Activated CD8-positive, alpha-beta memory T cell treated with anti-CD3 and anti-CD28 coated beads for 24 hours (primary cell): ENCODE measurements at regions not wholly inside any gene's neighbourhood (a gene's known extent, or its start where the extent isn't known, plus 50 kb on each side); places are given as distances from the start of the nearest gene placed in this dataset.
"Not testable (repeated sequence)": the region's sequence is repeated elsewhere in the genome, so short reads cannot be mapped to it uniquely, and the experiment has no call there.

Source experiments
- DNase-seq: peaks from one replicate; pipeline ENCODE4 v3.0.0-alpha.2; 2020

- DNase-seq, result no peak
These were observed 97.4 kb upstream of the DST start for GRCh38 chr6:56739836-56740815.

GRCh38 chr6:56736804-56737203, 94.1 kb upstream of the DST start:
- DNase-seq, result no peak

- DNase-seq, result no peak
These were observed 91.6 kb upstream of the DST start for GRCh38 chr6:56734335-56734734.

GRCh38 chr6:56733211-56733697, 90.6 kb upstream of the DST start:
- DNase-seq, result no peak

- DNase-seq, result no peak
These were observed 89.8 kb upstream of the DST start for GRCh38 chr6:56732517-56732916.

- DNase-seq, result no peak
These were observed 88.2 kb upstream of the DST start for GRCh38 chr6:56730663-56731529.

GRCh38 chr6:56729719-56730118, 87.0 kb upstream of the DST start:
- no peak for DNase-seq

GRCh38 chr6:56729166-56729565, 86.5 kb upstream of the DST start:
- DNase-seq, result not testable (repeated sequence)

GRCh38 chr6:56727097-56727850, 84.6 kb upstream of the DST start:
- DNase-seq, result no peak

GRCh38 chr6:56725254-56725653, 82.6 kb upstream of the DST start:
- DNase-seq, result no peak

GRCh38 chr6:56724455-56724854, 81.8 kb upstream of the DST start:
- DNase-seq, result no peak

- DNase-seq, result no peak
These were observed 78.2 kb upstream of the DST start for GRCh38 chr6:56720882-56721281.

GRCh38 chr6:56720202-56720601, 77.5 kb upstream of the DST start:
- not testable (repeated sequence) for DNase-seq

- DNase-seq, result not testable (repeated sequence)
These were observed 76.8 kb upstream of the DST start for GRCh38 chr6:56719315-56720058.

- DNase-seq, result no peak
These were observed 75.5 kb upstream of the DST start for GRCh38 chr6:56718236-56718635.

- no peak for DNase-seq
These were observed 73.5 kb upstream of the DST start for GRCh38 chr6:56716229-56716628.

GRCh38 chr6:56715741-56716140, 73.1 kb upstream of the DST start:
- DNase-seq, result no peak

- no peak for DNase-seq
These were observed 72.3 kb upstream of the DST start for GRCh38 chr6:56714982-56715456.

- no peak for DNase-seq
These were observed 71.6 kb upstream of the DST start for GRCh38 chr6:56714273-56714672.

GRCh38 chr6:56713254-56713672, 70.6 kb upstream of the DST start:
- DNase-seq, result no peak

- DNase-seq, result no peak
These were observed 68.3 kb upstream of the DST start for GRCh38 chr6:56710967-56711366.

GRCh38 chr6:56709650-56710049, 67.0 kb upstream of the DST start:
- DNase-seq, result no peak
